ENCODE measurements at regions not wholly inside any gene's neighbourhood (a gene's known extent, or its start where the extent isn't known, plus 50 kb on each side); places are given as distances from the start of the nearest gene placed in this dataset.

GRCh38 chr18:11553098-11553940, 56.1 kb upstream of the SLC35G4 start:
- no peak for DNase-seq (ENCODE audit: low spot score in 2 of 2)
- no peak overlapping the region for H3K27ac ChIP-seq
- no peak for TF ChIP-seq POLR2AphosphoS5 (IDR thresholded peaks at IDR 0.05)
- peak; percentile 78 to 86 for TF ChIP-seq CTCF (IDR thresholded peaks at IDR 0.05)
- H3K4me1 ChIP-seq: no peaks in the 10 kb centered on the region
- peaks cover 4% of the 10 kb centered on the region for H3K27me3 ChIP-seq
- 31% methylated on average over 8 of the region's 8 CpGs for WGBS
- H3K9me3 ChIP-seq: no peaks in the 10 kb centered on the region
- H3K4me3 ChIP-seq: no peak overlapping the region
- no peaks in the 10 kb centered on the region for H3K36me3 ChIP-seq

- Histone ChIP-seq H3K27ac (no peak overlapping the region), H3K36me3 (no peaks in the 10 kb centered on the region), H3K27me3 (no peaks in the 10 kb centered on the region), H3K4me1 (no peaks in the 10 kb centered on the region), H3K9me3 (peaks cover 15% of the 10 kb centered on the region), H3K4me3 (no peak overlapping the region)
- TF ChIP-seq POLR2AphosphoS5 (IDR thresholded peaks at IDR 0.05) (no peak), CTCF (IDR thresholded peaks at IDR 0.05) (no peak), POLR2A (IDR thresholded peaks at IDR 0.05) (no peak), EP300 (IDR thresholded peaks at IDR 0.05) (no peak)
- 77% methylated on average over 7 of the region's 7 CpGs for WGBS
- no peak for DNase-seq (ENCODE audit: low spot score in 2 of 2)
Observed at GRCh38 chr18:11548916-11549551, 60.4 kb upstream of the SLC35G4 start.

- Histone ChIP-seq H3K9me3 (peaks cover 17% of the 10 kb centered on the region), H3K36me3 (no peaks in the 10 kb centered on the region), H3K27ac (no peak overlapping the region), H3K27me3 (no peaks in the 10 kb centered on the region), H3K4me1 (no peaks in the 10 kb centered on the region), H3K4me3 (no peak overlapping the region)
- no peak for DNase-seq (ENCODE audit: low spot score in 2 of 2)
- 80% methylated on average over 1 of the region's 1 CpG for WGBS
- TF ChIP-seq EP300 (IDR thresholded peaks at IDR 0.05) (no peak), POLR2AphosphoS5 (IDR thresholded peaks at IDR 0.05) (no peak), POLR2A (IDR thresholded peaks at IDR 0.05) (no peak), CTCF (IDR thresholded peaks at IDR 0.05) (no peak)
Observed at GRCh38 chr18:11548396-11548795, 61.0 kb upstream of the SLC35G4 start.

- 89% methylated on average over 4 of the region's 4 CpGs for WGBS
Observed at GRCh38 chr18:11544060-11544633, 65.2 kb upstream of the SLC35G4 start.

More at GRCh38 chr18:11544060-11544633, 65.2 kb upstream of the SLC35G4 start:
- H3K27ac ChIP-seq: no peak overlapping the region
- no peaks in the 10 kb centered on the region for H3K4me1 ChIP-seq
- no peak for DNase-seq (ENCODE audit: low spot score in 2 of 2)
- H3K4me3 ChIP-seq: no peak overlapping the region
- no peaks in the 10 kb centered on the region for H3K36me3 ChIP-seq
- H3K9me3 ChIP-seq: peaks cover 17% of the 10 kb centered on the region
- TF ChIP-seq EP300 (IDR thresholded peaks at IDR 0.05) (no peak), POLR2AphosphoS5 (IDR thresholded peaks at IDR 0.05) (no peak), POLR2A (IDR thresholded peaks at IDR 0.05) (no peak), CTCF (IDR thresholded peaks at IDR 0.05) (no peak)
- no peaks in the 10 kb centered on the region for H3K27me3 ChIP-seq
